H1 (cell line): ENCODE measurements at regions not wholly inside any gene's neighbourhood (a gene's known extent, or its start where the extent isn't known, plus 50 kb on each side); places are given as distances from the start of the nearest gene placed in this dataset.

Source experiments
- CTBP2 ChIP-seq: IDR thresholded peaks from 2 replicates; pipeline ENCODE4 v1.7.0; 2011; ENCODE audit warnings: borderline replicate concordance, mild to moderate bottlenecking, moderate library complexity, mixed read lengths, low read length; ENCODE audit not compliant: insufficient read depth, insufficient read length
- FOSL1 ChIP-seq: IDR thresholded peaks from 2 replicates; pipeline ENCODE4 v1.6.1; 2011; ENCODE audit warnings: mild to moderate bottlenecking, low read depth, low read length, moderate library complexity; ENCODE audit not compliant: insufficient read depth
- GABPA ChIP-seq: IDR thresholded peaks from 2 replicates; pipeline ENCODE4 v1.6.1; 2011; ENCODE audit warnings: mild to moderate bottlenecking, low read length, moderate library complexity, borderline replicate concordance; ENCODE audit not compliant: insufficient read depth
- RBBP5 ChIP-seq: IDR thresholded peaks from 2 replicates; pipeline ENCODE4 v1.7.1; 2012; ENCODE audit warnings: low read depth, mild to moderate bottlenecking, inconsistent platforms, low read length, moderate library complexity, borderline replicate concordance
- RNF2 ChIP-seq: fragments of 200-900, 300-1000 bp; sonication (generic); IDR thresholded peaks from 2 replicates; pipeline ENCODE4 v1.7.1; 2016; ENCODE audit warnings: borderline replicate concordance, low read depth, mild to moderate bottlenecking, antibody characterized with exemption, low read length; ENCODE audit not compliant: poor library complexity, severe bottlenecking; ENCODE audit errors: missing control alignments
- SAP30 ChIP-seq: fragments of 300-600 bp; sonication (generic); IDR thresholded peaks from 2 replicates; pipeline ENCODE4 v1.7.1; 2012; ENCODE audit warnings: low read length, moderate library complexity, mild to moderate bottlenecking, inconsistent platforms; ENCODE audit not compliant: insufficient read depth, insufficient replicate concordance
- SP2 ChIP-seq: IDR thresholded peaks from 2 replicates; pipeline ENCODE4 v1.6.1; 2012; ENCODE audit warnings: mild to moderate bottlenecking, low read length, inconsistent platforms
- TAF1 ChIP-seq: IDR thresholded peaks from 2 replicates; pipeline ENCODE4 v1.6.1; 2011; ENCODE audit warnings: mild to moderate bottlenecking, low read depth, low read length
- USF2 ChIP-seq: IDR thresholded peaks from 2 replicates; pipeline ENCODE4 v1.6.1; 2011; ENCODE audit warnings: low read length, improper control_type of control experiment

DNA sequence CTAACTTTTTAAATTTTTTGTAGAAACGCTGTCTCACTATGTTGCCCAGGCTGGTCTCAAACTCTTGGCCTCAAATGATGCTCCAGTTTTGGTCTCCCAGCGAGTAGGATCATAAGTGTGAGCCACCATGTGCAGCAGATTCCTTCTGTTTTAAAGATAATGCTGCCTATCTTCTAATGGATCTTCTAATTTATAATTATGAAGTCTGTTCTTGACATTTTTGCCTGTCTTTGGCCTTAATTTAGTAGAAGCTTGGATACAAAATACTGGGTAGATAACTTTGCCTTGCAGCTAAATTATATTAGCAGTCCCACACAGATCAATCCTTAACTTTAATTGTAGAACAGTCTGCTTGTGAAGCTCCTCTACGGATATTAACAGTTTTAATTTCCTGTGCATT, 566.6 kb upstream of the CDH8 start (continued):
- TF ChIP-seq SAP30: no peak
- no peak for TF ChIP-seq FOSL1
- TF ChIP-seq CTBP2: no peak
- no peak for TF ChIP-seq GABPA
- TF ChIP-seq RBBP5: no peak
- TF ChIP-seq TAF1: no peak
- no peak for TF ChIP-seq USF2
- no peak for TF ChIP-seq RNF2
- no peak for TF ChIP-seq SP2
- TF ChIP-seq, all 59 proteins: peak for 0
